Tibial artery (tissue), 4 donors: ENCODE measurements at regions not wholly inside any gene's neighbourhood (a gene's known extent, or its start where the extent isn't known, plus 50 kb on each side); places are given as distances from the start of the nearest gene placed in this dataset.

Source experiments
- DNase-seq, 2 donors: peaks; one replicate each; pipeline ENCODE4 v3.0.0-alpha.2; 2019
- H3K27ac ChIP-seq, 2 donors: fragments of 200-600 bp; sonication (generic) in 1 of 2; 1 replicate in 1 of 2; 2 replicates in 1 of 2; pipeline ENCODE4 v1.5.1; 2018 to 2019; ENCODE audit warnings: mild to moderate bottlenecking in 1 of 2
- H3K27me3 ChIP-seq, 2 donors: fragments of 200-600 bp; sonication (generic) in 1 of 2; one replicate each; pipeline versions ENCODE4 v1.5.1 to v1.6.0; 2016 to 2019
- H3K36me3 ChIP-seq, 3 donors: fragments of 200-600 bp; sonication (generic) in 2 of 3; one replicate each; pipeline ENCODE4 v1.5.1; 2016 to 2019; ENCODE audit warnings: mild to moderate bottlenecking in 2 of 3
- H3K4me1 ChIP-seq, 4 donors: fragments of 200-600 bp; sonication (generic) in 2 of 4; 1 replicate in 3 of 4; 2 replicates in 1 of 4; pipeline ENCODE4 v1.5.1; 2016 to 2019
- H3K4me3 ChIP-seq, 2 donors: fragments of 200-600 bp; sonication (generic) in 1 of 2; 1 replicate in 1 of 2; 2 replicates in 1 of 2; pipeline ENCODE4 v1.5.1; 2018 to 2019; ENCODE audit warnings: mild to moderate bottlenecking in 2 of 2
- H3K9me3 ChIP-seq, 3 donors: fragments of 200-600 bp; sonication (generic) in 1 of 3; one replicate each; pipeline ENCODE4 v1.5.1; 2016 to 2019
- CTCF ChIP-seq, 2 experiments: fragments of 200-600 bp in 1 of 2; fragments of 450-650 bp in 1 of 2; IDR thresholded peaks; one replicate each; pipeline ENCODE4 v1.5.1; 2017 to 2019; ENCODE audit warnings: antibody characterized with exemption in 2 of 2, mild to moderate bottlenecking in 1 of 2, moderate library complexity in 1 of 2
- intact Hi-C: fragments of 100-400 bp; cut with DNase I; formaldehyde crosslinking; loops from one replicate; pipeline ENCODE4 v1.15.0; 2023; ENCODE audit warnings: low total_unique reads

GRCh38 chr2:78876316-78876688 is 149.2 kb upstream of the REG3G start:
- no peak for DNase-seq
- Histone ChIP-seq H3K36me3 (no peaks in the 10 kb centered on the region), H3K9me3 (no peaks in the 10 kb centered on the region), H3K27ac (no peak overlapping the region), H3K4me1 (no peaks in the 10 kb centered on the region), H3K4me3 (no peak overlapping the region), H3K27me3 (no peaks in the 10 kb centered on the region)
- TF ChIP-seq CTCF (IDR thresholded peaks at IDR 0.05), result no peak
- intact Hi-C loops, result no loop called here

- no peaks in the 10 kb centered on the region for H3K9me3 ChIP-seq
- intact Hi-C loops, result no loop called here
These were observed 138.1 kb upstream of the REG3G start for GRCh38 chr2:78887446-78887845.

GRCh38 chr2:78890935-78891334 is 134.6 kb upstream of the REG3G start:
- no peaks in the 10 kb centered on the region for H3K36me3 ChIP-seq
- H3K4me1 ChIP-seq, result no peaks in the 10 kb centered on the region
- intact Hi-C loops, result no loop called here
- no peaks in the 10 kb centered on the region for H3K27me3 ChIP-seq
- no peak overlapping the region for H3K27ac ChIP-seq
- H3K9me3 ChIP-seq, result no peaks in the 10 kb centered on the region
- no peak for DNase-seq
- no peak for TF ChIP-seq CTCF (IDR thresholded peaks at IDR 0.05)
- H3K4me3 ChIP-seq, result no peak overlapping the region

More at GRCh38 chr2:78887446-78887845, 138.1 kb upstream of the REG3G start:
- H3K36me3 ChIP-seq, result no peaks in the 10 kb centered on the region
- H3K4me1 ChIP-seq, result no peaks in the 10 kb centered on the region
- no peak for DNase-seq
- no peak overlapping the region for H3K27ac ChIP-seq
- TF ChIP-seq CTCF (IDR thresholded peaks at IDR 0.05), result no peak
- no peak overlapping the region for H3K4me3 ChIP-seq
- H3K27me3 ChIP-seq, result no peaks in the 10 kb centered on the region

- Histone ChIP-seq H3K9me3 (no peaks in the 10 kb centered on the region), H3K27ac (no peak overlapping the region), H3K36me3 (no peaks in the 10 kb centered on the region), H3K4me1 (no peaks in the 10 kb centered on the region), H3K27me3 (no peaks in the 10 kb centered on the region), H3K4me3 (no peak overlapping the region)
- no peak for TF ChIP-seq CTCF (IDR thresholded peaks at IDR 0.05)
- DNase-seq, result no peak
- intact Hi-C loops, result no loop called here
These were observed 133.2 kb upstream of the REG3G start for GRCh38 chr2:78892295-78892694.

GRCh38 chr2:78895022-78895421 is 130.5 kb upstream of the REG3G start:
- no peak for DNase-seq
- Histone ChIP-seq H3K36me3 (no peaks in the 10 kb centered on the region), H3K4me1 (no peaks in the 10 kb centered on the region), H3K27me3 (no peaks in the 10 kb centered on the region), H3K4me3 (no peak overlapping the region), H3K27ac (no peak overlapping the region), H3K9me3 (no peaks in the 10 kb centered on the region)
- intact Hi-C loops, result no loop called here
- TF ChIP-seq CTCF (IDR thresholded peaks at IDR 0.05), result no peak

- intact Hi-C loops, result no loop called here
- H3K4me3 ChIP-seq, result no peak overlapping the region
- no peak for DNase-seq
- no peak for TF ChIP-seq CTCF (IDR thresholded peaks at IDR 0.05)
- H3K27me3 ChIP-seq, result no peaks in the 10 kb centered on the region
- no peaks in the 10 kb centered on the region for H3K9me3 ChIP-seq
- H3K36me3 ChIP-seq, result no peaks in the 10 kb centered on the region
- no peak overlapping the region for H3K27ac ChIP-seq
- H3K4me1 ChIP-seq, result no peaks in the 10 kb centered on the region
These were observed 129.0 kb upstream of the REG3G start for GRCh38 chr2:78896536-78896935.
